Kasumi-1 (cell line): ENCODE measurements at regions not wholly inside any gene's neighbourhood (a gene's known extent, or its start where the extent isn't known, plus 50 kb on each side); places are given as distances from the start of the nearest gene placed in this dataset.
A peak's percentile ranks its signal among the peaks of the same experiment; 100 is the strongest.

Source experiments
- DNase-seq, 2 experiments: peaks; one replicate each; lab custom pipeline; 2025; lab: John Stamatoyannopoulos, UW

GRCh38 chr11:10387206-10388083 lies 67.6 kb upstream of the AMPD3 start:
- no peak for DNase-seq

- DNase-seq, result no peak
Measured at GRCh38 chr11:10388101-10388500, 67.0 kb upstream of the AMPD3 start.

DNA sequence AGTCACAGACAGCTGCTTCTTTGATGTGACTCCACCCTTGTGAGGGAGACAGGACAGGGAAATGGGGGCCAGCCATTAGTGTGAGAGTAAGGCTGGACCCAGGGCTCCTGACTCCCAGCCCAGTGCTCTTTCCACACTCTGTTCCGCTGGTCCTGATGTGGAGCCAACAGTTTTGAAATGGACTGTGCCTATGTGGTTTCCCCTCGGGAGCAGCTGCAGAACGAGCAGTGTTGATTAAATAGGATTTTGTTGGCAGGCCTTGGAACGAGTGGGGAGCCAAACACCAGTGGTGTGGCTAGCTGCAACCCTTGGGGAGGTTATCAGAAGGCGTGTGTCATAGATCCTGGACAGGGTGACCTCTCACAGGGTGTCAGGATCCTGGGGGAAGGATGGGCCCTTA lies 66.5 kb upstream of the AMPD3 start:
- no peak for DNase-seq

DNA sequence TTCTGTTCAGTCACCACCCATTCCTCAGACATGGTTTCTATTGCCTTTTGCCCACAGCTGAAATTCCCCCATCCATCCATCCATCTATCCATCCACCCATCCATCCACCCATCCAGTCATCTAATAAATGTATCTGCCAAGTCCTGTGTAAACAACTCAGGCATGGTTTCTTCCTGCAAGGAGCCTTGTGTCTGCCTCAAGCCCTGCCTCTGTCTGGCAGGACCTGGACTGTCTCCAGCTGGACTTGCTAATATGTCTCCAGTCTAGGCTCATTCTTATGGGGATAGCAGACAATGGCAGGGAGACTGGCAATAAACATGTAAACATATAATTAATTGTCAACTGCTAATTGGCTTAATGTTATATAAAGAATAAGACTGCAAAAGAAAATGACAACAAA lies 64.7 kb upstream of the AMPD3 start:
- no peak for DNase-seq

DNA sequence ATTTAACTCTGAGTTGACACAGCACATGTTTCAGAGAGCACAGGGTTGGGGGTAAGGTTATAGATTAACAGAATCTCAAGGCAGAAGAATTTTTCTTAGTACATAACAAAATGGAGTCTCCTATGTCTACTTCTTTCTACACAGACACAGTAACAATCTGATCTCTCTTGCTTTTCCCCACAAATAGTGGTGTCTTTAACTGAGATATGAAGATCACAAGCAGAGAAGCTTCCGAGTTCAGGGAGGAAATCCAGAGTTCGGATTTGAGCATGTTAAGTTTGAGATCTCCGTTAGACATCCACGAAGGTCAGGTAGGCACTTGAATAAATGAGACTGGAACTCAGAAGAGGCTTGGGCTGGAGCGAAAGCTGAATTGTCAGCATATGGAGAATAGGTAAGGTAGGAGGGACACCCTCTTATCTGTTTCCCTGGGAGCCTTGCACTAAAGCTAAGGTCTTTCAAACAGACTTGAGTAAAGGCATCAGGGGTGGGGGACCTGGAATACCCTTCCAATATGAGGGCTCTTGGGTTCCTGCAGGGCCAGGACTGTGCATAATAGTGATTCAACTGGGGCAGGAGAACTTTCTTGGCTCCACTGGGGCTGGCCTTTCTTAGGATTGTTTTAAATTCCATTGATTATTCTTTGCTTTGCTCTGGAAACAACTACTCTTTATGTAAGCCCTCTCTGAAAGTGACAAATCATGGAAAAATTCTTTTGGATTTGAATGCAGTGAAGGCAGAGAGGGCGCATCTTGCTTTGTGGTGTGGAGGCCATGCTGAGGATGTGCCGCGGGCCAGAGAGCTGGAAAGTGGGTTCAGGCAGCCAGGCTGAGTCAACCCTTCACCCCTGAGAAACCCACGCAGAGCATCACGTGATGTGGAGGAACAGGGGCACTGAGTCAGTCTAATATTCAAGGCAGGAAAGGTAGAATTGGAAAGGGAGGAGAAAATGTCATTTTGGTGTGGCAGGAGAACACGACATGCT lies 62.7 kb upstream of the AMPD3 start:
- DNase-seq, result no peak

GRCh38 chr11:10394229-10395101 lies 60.6 kb upstream of the AMPD3 start:
- no peak for DNase-seq

DNA sequence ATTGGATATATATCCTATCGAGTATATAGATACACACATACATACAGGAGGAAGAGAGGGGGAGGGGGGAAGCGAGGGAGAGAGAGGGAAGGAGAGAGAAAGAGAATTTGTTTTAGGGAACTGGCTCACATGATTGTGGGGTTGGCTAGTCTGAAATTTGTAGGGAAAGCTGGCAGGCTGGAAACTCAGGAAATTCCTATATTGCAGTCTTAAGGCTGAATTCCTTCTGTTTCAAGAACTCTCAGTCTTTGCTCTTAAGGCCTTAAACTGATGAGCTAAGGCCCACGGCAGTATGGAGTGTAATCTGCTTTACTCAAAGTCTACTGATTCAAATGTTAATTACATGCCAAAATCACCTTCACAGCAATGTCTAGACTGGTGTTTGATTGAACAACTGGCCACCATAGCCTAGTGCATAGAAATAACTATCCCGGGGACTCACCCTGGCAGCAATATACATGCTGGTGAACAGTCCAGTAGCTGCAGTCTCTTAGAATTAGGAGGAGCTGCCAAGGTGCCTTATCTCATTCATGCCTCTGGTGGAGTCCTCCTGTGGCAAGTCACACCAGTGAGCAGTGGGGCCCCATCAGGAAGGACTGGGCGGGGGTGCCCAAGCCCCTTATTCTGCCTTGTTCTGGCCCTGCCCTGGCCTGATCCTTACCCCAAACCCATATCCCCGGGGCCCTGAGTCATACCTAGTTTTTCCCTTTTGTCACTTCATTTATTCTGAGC lies 59.7 kb upstream of the AMPD3 start:
- no peak for DNase-seq

DNA sequence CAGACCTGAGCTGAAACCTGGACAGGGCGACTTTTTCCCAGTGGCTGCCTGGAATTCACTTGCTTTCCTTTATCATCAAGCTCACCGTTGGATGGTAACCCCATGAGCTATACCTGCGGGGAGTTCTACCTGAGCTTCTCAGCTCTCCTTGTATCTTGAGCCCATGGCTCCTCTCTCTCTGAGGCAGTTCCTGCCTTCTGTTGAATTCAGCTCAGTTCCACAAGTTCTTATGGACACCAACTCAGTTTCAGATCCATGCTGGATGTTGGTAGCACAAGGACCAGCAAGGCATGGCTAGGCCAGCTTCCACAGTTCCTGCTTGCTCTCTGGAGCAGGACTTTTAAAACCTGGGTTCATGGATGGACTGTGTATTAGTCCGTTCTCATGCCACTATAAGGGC lies 58.3 kb upstream of the AMPD3 start:
- no peak for DNase-seq

DNA sequence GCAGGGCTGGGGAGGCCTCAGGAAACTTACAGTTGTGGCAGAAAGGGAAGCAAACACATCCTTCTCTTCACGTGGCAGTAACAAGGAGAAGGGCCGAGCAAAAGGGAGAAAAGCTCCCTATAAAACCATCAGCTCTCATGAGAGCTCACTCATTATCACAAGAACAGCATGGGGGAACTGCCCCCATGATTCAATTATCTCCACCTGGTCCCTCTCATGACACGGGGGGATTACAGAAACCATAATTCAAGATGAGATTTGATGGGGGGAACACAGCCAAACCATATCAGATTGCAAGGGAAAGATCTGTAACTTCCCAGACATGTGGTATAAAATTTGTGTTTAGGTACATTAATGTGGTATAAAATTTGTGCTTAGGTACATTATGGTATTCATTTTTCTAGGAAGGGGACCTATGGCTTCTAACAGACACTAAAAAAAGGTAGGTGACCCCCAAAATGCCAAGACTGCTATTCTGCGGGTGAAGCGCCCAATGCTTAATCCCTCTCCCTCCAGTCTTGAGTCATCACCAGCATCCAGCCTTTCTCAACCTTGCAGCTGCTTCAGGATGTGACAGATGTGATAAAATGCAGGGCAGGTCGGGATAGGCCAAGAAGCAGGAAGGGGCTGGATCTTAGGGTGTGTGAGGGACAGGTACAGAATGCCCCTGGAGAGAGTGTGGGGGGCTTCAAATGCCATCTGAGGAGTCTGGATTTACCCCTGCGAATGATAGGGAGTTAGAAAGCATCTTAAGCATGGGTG lies 57.7 kb upstream of the AMPD3 start:
- DNase-seq, result no peak

DNA sequence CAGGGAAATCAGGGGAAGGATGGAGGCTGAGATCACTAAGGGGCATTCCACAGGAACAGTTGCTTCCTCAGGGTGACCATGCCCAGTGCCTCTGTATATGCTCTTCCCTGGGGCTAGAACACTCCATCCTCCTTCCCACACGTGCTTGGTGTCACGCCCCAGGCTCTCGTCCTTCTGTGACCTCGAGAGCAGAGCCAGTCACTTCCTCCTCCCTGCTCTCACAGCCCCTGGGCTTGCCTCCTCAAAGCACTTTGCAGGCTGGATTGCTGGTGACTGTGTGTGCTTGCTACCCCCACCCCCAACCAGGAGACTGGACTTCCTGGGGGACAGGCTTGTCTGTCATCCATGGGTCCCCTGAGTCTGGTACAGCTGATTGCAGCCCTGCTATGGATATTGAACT lies 56.5 kb upstream of the AMPD3 start:
- DNase-seq, result peak; percentile 48 to 50

GRCh38 chr11:10400856-10401255 lies 54.2 kb upstream of the AMPD3 start:
- peak; percentile 67 to 71 for DNase-seq

DNA sequence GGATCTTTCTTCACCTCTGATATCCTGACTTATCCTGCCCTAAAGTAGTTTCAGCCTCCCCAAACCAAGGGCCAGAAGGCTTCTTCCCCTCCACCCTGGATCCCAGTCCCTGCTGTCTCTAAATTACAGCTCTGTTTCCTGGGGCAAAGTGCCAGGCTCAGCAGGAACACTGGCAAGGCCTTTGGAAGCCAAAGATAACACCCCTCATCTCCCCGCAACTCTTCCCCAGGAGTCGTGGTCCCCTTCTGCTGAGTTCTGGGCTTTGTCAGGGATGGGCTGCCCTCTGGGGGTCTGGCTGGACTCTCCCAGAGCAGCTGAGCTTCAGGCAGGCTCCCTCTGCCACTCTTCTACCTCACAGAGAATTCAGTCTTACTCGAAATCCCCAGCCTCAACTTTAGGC lies 53.8 kb upstream of the AMPD3 start:
- peak in 1 of 2 experiments; percentile 52 for DNase-seq

DNA sequence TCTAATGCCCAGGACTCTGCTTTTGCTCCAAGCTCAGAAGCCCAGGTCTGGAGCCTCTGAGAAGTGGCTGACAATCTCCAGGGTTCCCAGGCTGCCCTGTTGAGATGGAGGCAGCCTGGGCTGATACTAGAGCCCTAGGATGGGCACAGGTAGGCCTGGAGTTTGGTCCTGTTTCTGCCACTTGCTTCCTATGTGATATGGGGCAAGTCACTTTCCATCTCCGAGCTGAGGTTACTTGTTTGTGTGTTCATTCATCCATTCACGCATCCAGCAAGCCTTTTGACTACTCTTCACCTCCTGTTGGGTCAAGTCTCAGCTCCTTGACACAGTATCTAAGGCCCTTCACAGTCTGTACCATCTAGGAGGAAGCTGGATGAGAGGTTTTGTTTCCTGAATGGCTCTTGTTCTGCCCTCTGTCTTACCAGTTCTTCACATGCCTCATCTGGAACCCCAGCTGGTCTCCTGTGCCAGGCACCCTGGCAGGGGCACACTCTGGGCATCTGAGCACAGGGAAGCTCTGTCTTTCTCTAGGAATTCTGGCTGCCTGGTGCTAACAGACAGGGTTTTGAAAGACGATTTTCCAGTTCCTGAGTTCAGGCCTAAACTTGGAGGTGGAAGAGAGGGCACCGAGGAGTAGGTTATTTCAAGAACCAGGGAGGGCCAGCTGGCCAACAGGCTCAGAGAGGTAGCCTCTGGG lies 53.2 kb upstream of the AMPD3 start:
- DNase-seq, result peak in 1 of 2 experiments; percentile 19
